RWPE1 (cell line): ENCODE measurements at regions not wholly inside any gene's neighbourhood (a gene's known extent, or its start where the extent isn't known, plus 50 kb on each side); places are given as distances from the start of the nearest gene placed in this dataset.

ENCODE experiments used
- CTCF ChIA-PET: fragments of 350-600 bp; sonication (Branson Sonifier 250); formaldehyde crosslinking; extraction: SDS; loops from one replicate; lab custom pipeline; 2021; lab: Yijun Ruan, JAX
- POLR2A ChIA-PET: fragments of 400-600 bp; formaldehyde crosslinking; extraction: SDS; loops from one replicate; lab custom pipeline; 2020; ENCODE audit warnings: antibody characterized with exemption; ENCODE audit not compliant: low non-redundant PET; lab: Yijun Ruan, JAX
- DNase-seq: peaks from one replicate; pipeline ENCODE4 v3.0.0; 2012; ENCODE audit warnings: low spot score
- H3K27ac ChIP-seq: fragments of 450-650 bp; 2 replicates; pipeline ENCODE4 v1.5.1; 2017
- CTCF ChIP-seq: fragments of 450-650 bp; conservative IDR thresholded peaks from 2 replicates; pipeline ENCODE4 v1.5.1; 2017; ENCODE audit warnings: low read depth, mild to moderate bottlenecking

DNA sequence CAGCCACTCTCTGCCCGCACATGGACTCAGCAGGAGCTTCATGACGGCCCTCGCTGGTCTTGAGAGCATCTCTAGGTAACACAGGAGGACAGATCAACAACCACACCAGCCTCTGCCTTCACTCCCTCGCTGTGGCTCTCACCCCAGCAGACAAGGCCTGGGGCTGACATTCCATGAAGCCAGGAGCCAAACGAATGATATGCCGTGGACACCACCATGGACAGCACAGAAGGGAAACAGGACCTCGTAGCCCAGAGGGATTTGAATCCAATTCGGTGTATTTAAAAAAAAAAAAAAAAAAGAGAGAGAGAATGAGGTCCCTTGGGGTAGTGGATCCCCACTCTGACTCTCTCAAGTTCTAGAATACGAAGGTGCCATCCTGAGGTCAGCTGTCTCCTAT, 385.5 kb downstream of the SHANK2 start:
- ChIA-PET CTCF (no interaction called here), POLR2A (no interaction called here)
- TF ChIP-seq CTCF: no peak
- no peak for DNase-seq
- no peak overlapping the region for H3K27ac ChIP-seq

GRCh38 chr11:70867281-70868047, 384.9 kb downstream of the SHANK2 start:
- no peak overlapping the region for H3K27ac ChIP-seq
- CTCF ChIA-PET: no interaction called here
- no peak for DNase-seq
- POLR2A ChIA-PET: no interaction called here
- no peak for TF ChIP-seq CTCF

GRCh38 chr11:70868341-70868885, 384.0 kb downstream of the SHANK2 start:
- POLR2A ChIA-PET: no interaction called here

GRCh38 chr11:70869054-70869453, 383.3 kb downstream of the SHANK2 start:
- ChIA-PET CTCF (no interaction called here), POLR2A (no interaction called here)
- DNase-seq: no peak
- no peak overlapping the region for H3K27ac ChIP-seq
- TF ChIP-seq CTCF: no peak

More at GRCh38 chr11:70868341-70868885, 384.0 kb downstream of the SHANK2 start:
- no peak for DNase-seq
- H3K27ac ChIP-seq: no peak overlapping the region
- CTCF ChIA-PET: no interaction called here
- no peak for TF ChIP-seq CTCF

DNA sequence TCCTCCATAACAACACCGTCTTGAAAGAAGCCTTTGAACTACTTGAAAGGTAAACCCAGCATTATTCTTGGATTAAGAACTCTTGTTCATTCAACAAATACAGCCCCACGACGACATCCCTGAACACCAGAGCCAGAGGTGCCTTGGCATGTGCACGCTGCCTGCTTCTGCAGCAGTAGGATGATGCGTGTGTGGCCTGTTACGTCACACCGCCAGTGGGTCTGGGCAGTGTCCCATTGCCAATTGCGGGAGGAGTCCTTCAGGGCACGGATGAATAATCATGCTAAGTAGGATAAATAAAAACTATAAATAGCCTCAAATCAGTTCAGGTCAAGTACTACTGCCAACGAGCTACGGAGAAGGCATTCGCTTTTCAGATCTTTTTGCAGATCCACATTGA, 380.5 kb downstream of the SHANK2 start:
- POLR2A ChIA-PET: no interaction called here
- no peak for TF ChIP-seq CTCF
- no peak for DNase-seq
- CTCF ChIA-PET: interaction anchor here (0.6 kb wide), 1 partner anchor 47 kb away, joined by 10 read pairs; no protein-coding TSS in a partner anchor
- H3K27ac ChIP-seq: no peak overlapping the region

DNA sequence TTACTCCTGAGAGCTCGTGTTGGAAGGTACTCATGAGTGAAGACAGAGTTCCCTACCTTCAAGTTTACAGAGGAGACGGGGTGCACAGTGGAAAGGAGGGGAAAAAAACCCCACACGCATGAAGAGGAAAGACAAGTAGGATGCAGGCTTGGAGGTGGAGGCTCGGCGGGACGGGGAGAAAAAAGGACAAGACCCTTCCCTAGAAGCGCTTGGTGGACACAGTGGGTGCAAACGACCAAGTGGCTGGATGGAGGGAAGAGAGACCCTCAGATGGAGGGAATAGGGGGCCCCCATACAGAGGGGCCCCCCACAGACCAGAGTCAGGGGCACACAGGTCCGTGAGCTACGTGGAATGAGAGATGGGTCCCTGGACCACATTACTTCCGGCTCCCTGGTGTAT, 380.1 kb downstream of the SHANK2 start:
- TF ChIP-seq CTCF: no peak
- DNase-seq: no peak
- ChIA-PET POLR2A (no interaction called here), CTCF (interaction anchor here (0.6 kb wide), 1 partner anchor 48 kb away, joined by 10 read pairs; no protein-coding TSS in a partner anchor)
- H3K27ac ChIP-seq: no peak overlapping the region
